ENCODE measurements at regions not wholly inside any gene's neighbourhood (a gene's known extent, or its start where the extent isn't known, plus 50 kb on each side); places are given as distances from the start of the nearest gene placed in this dataset. TPM values are rescaled to one million over a fixed set of nuclear protein-coding genes. Genes with fewer than 3 reads are reported as not detected.
A peak's percentile ranks its signal among the peaks of the same experiment; 100 is the strongest.

- DNase-seq (ENCODE audit: low spot score) (no peak), ATAC-seq (ENCODE audit: low FRiP score) (no peak)
Observed at GRCh38 chr9:14373706-14374105, 59.8 kb upstream of the NFIB start.

GRCh38 chr9:14373336-14373666 lies 59.4 kb upstream of the NFIB start:
- TF ChIP-seq CTCF (IDR thresholded peaks at IDR 0.05) = no peak
- no peak for ATAC-seq (ENCODE audit: low FRiP score)

More at GRCh38 chr9:14373706-14374105, 59.8 kb upstream of the NFIB start:
- TF ChIP-seq CTCF (IDR thresholded peaks at IDR 0.05) = no peak

DNA sequence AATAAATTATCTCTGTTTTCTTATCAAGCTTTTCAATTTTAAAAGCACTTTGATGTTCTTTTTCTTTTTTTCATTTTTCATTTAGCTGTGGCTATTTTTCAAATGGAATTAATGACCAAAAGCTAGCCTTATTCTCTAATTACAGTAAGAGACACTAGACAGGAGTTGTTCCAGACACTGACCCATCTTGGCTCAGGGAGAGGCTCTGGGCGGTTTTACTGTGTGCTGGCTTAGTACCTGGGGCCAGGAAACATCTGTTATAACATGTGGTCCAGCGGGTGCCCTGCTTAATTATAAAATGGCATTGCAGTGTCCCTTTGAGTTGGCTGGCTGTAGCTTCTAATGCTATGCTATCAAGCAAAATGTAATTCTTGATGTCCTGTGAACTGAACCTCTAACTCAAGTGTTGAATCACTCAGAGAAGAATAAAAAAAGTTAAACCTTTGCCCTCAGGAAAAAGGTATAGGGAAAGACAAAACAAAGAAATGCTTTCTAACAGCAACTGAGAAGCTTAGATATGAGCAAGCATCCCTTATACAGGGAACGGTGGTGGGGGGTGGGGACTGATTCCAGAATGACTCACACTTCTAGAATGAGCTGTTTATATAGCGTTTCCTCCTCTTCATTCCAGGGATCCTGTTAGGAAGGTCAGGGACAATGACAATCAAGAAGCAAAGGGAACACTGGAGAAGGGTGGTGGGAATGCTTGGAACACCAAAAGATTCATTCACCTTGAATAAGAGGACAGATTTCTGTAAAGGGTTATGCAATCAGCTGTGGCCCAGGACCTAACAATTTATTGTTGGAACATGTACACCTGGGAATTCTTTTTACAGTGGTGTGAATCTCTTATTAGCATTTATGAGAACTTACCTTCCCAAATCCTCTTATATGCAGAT lies 58.7 kb upstream of the NFIB start:
- DNase-seq (ENCODE audit: low spot score) (peak; percentile 41), ATAC-seq (ENCODE audit: low FRiP score) (peak; percentile 89)
- no peak for TF ChIP-seq CTCF (IDR thresholded peaks at IDR 0.05)

More at GRCh38 chr9:14373336-14373666, 59.4 kb upstream of the NFIB start:
- no peak for DNase-seq (ENCODE audit: low spot score)

DNA sequence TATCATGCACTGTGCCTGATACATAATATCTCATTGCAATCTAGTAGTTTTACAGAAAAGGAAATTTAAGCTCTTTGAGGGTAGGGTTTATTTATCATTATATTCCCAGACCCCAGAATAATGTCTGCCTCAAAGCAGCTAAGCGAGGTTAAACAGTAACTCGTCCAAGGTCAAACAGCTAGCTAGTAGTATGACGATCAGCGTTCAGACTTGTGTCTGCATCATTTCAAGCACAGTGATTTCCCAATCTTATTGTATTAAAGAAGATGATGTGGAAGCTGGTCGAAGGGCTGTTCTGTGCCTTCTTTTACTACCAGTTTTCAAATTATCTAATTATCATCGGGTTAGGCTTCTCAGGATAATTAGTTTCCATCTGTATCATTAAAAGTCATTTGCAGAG lies 55.1 kb upstream of the NFIB start:
- TF ChIP-seq CTCF (IDR thresholded peaks at IDR 0.05) = no peak
- ATAC-seq (ENCODE audit: low FRiP score) (no peak), DNase-seq (ENCODE audit: low spot score) (no peak)

DNA sequence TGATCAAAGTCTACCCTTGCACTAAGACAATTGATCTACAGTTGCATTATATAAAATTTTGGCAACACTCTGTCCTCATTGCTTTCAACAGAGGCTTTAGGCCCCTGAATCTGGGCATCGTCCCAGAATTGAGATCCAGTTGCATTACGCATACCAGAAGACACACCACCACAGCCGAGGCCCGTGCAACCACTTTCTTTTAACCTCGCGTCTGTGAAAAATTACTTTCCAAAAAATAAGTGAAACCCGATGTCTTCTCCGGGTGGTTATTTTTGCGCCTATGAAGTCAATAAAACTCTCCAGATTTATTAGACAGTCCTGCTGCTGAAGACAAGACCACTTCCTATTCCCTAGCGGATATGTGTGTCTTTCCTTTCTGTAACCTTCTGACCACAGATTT lies 52.1 kb upstream of the NFIB start:
- DNase-seq (ENCODE audit: low spot score) = no peak
- no peak for ATAC-seq (ENCODE audit: low FRiP score)
- TF ChIP-seq CTCF (IDR thresholded peaks at IDR 0.05) = no peak

DNA sequence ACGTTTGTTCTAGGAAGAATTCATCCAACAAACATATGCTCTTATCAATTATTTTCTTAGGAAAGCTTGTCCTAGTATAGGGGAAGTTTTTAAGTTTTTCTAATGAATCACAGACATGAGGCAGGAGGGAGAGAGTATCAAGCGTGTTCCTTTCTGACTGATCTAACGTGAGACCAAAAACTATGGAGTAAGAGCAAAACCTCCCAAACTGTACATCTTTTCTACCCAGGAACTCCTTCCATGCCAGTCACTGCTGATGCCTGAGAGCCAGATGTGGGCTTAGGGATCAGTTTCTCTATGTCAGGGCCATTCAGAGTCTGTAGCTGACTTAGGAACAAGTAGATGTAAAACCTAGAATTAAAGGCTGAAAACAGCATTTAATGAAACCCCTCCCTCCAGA lies 51.7 kb upstream of the NFIB start:
- DNase-seq (ENCODE audit: low spot score) (no peak), ATAC-seq (ENCODE audit: low FRiP score) (no peak)
- TF ChIP-seq CTCF (IDR thresholded peaks at IDR 0.05) = no peak

Small RNAs in the stretch of these regions (small RNA-seq; reads per million reads assigned to genes)
- not detected for gene AL159169.1
